ENCODE measurements at regions not wholly inside any gene's neighbourhood (a gene's known extent, or its start where the extent isn't known, plus 50 kb on each side); places are given as distances from the start of the nearest gene placed in this dataset.
"Not testable (repeated sequence)": the region's sequence is repeated elsewhere in the genome, so short reads cannot be mapped to it uniquely, and the experiment has no call there.

- no peak for DNase-seq
Observed at GRCh38 chr14:55807053-55807880, 227.3 kb downstream of the KTN1 start.

- no peak for DNase-seq
Observed at GRCh38 chr14:55807881-55808379, 227.9 kb downstream of the KTN1 start.

- no peak for DNase-seq
Observed at GRCh38 chr14:55813630-55814029, 233.6 kb downstream of the KTN1 start.

- DNase-seq, result no peak
Observed at GRCh38 chr14:55814064-55814463, 234.1 kb downstream of the KTN1 start.

- DNase-seq, result peak; percentile 13
Observed at GRCh38 chr14:55814873-55815272, 234.9 kb downstream of the KTN1 start.

GRCh38 chr14:55816225-55816624 is 236.2 kb downstream of the KTN1 start:
- no peak for DNase-seq

- DNase-seq, result no peak
Observed at GRCh38 chr14:55819610-55820304, 239.8 kb downstream of the KTN1 start.

GRCh38 chr14:55822906-55823305 is 242.9 kb downstream of the KTN1 start:
- DNase-seq, result no peak

GRCh38 chr14:55832122-55832911 is 252.3 kb downstream of the KTN1 start:
- DNase-seq, result no peak

GRCh38 chr14:55832974-55833373 is 253.0 kb downstream of the KTN1 start:
- no peak for DNase-seq

- DNase-seq, result no peak
Observed at GRCh38 chr14:55834390-55834789, 254.4 kb downstream of the KTN1 start.

- DNase-seq, result no peak
Observed at GRCh38 chr14:55835985-55836384, 256.0 kb downstream of the KTN1 start.

- DNase-seq, result no peak
Observed at GRCh38 chr14:55837467-55837866, 257.5 kb downstream of the KTN1 start.

GRCh38 chr14:55838529-55839052 is 258.6 kb downstream of the KTN1 start:
- no peak for DNase-seq

- not testable (repeated sequence) for DNase-seq
Observed at GRCh38 chr14:55839301-55839947, 259.4 kb downstream of the KTN1 start.

- no peak for DNase-seq
Observed at GRCh38 chr14:55840821-55841220, 260.8 kb downstream of the KTN1 start.

GRCh38 chr14:55841625-55842024 is 261.6 kb downstream of the KTN1 start:
- DNase-seq, result no peak

GRCh38 chr14:55843718-55844403 is 263.9 kb downstream of the KTN1 start:
- no peak for DNase-seq

- DNase-seq, result no peak
Observed at GRCh38 chr14:55845963-55846825, 266.2 kb downstream of the KTN1 start.

- no peak for DNase-seq
Observed at GRCh38 chr14:55846826-55847446, 266.9 kb downstream of the KTN1 start.
